Aorta (tissue), 5 donors: ENCODE measurements at regions not wholly inside any gene's neighbourhood (a gene's known extent, or its start where the extent isn't known, plus 50 kb on each side); places are given as distances from the start of the nearest gene placed in this dataset.

Experiments used
- ATAC-seq: fragments of 200-7000 bp; cut with Tn5 transposase; one replicate; pipeline ENCODE4 v1.9.1; 2022; ENCODE audit warnings: moderate library complexity; ENCODE audit not compliant: low FRiP score
- DNase-seq, 2 donors: peaks; one replicate each; pipeline ENCODE4 v3.0.0-alpha.2; 2020
- H3K27ac ChIP-seq, 2 donors: one replicate each; pipeline ENCODE4 v1.5.1; 2013; ENCODE audit warnings: low read length in 2 of 2, mild to moderate bottlenecking in 2 of 2, moderate library complexity in 2 of 2, control low read depth in 1 of 2, inconsistent platforms in 1 of 2, low read depth in 1 of 2
- H3K27me3 ChIP-seq, 2 donors: one replicate each; pipeline ENCODE4 v1.6.1; 2013; ENCODE audit warnings: control low read depth in 1 of 2, low read length in 1 of 2, mild to moderate bottlenecking in 1 of 2, moderate library complexity in 1 of 2; ENCODE audit not compliant: insufficient read depth in 2 of 2, control insufficient read depth in 1 of 2
- H3K36me3 ChIP-seq, 2 donors: one replicate each; pipeline ENCODE4 v1.6.1; 2013; ENCODE audit warnings: control low read depth in 1 of 2, low read length in 1 of 2, mild to moderate bottlenecking in 1 of 2; ENCODE audit not compliant: insufficient read depth in 2 of 2, control insufficient read depth in 1 of 2
- H3K4me1 ChIP-seq, 2 donors: one replicate each; pipeline ENCODE4 v1.6.1; 2013; ENCODE audit warnings: low read length in 2 of 2, control low read depth in 1 of 2, mild to moderate bottlenecking in 1 of 2, moderate library complexity in 1 of 2; ENCODE audit not compliant: insufficient read depth in 2 of 2, control insufficient read depth in 1 of 2
- H3K4me3 ChIP-seq, 2 donors: one replicate each; pipeline ENCODE4 v1.5.1; 2013; ENCODE audit warnings: low read length in 2 of 2, control low read depth in 1 of 2, mild to moderate bottlenecking in 1 of 2
- H3K9me3 ChIP-seq: one replicate; pipeline ENCODE4 v1.6.1; 2013; ENCODE audit warnings: mild to moderate bottlenecking, low read length; ENCODE audit not compliant: control insufficient read depth
- WGBS, 2 donors: extraction: QIAGEN DNeasy Blood & Tissue Kit; methylation state at CpG; one replicate each; pipeline ENCODE4 v1.1.7; 2013; 5-methylcytosine and 5-hydroxymethylcytosine counted together
- intact Hi-C, 2 donors: fragments of 100-400 bp; cut with DNase I; formaldehyde crosslinking; loops; one replicate each; pipeline versions ENCODE4 v1.14.2 to v1.15.0; 2022
- donor health status: healthy with polysubstance abuse.
- donor health status: Bipolar disorder and iron deficiency.
- donor health status: DM: no; HTN: no; CAD: no.
- donor health status: DM: no; HTN: no; CAD: no.
- donor health status: DM: yes; HTN: yes; CAD: no.

GRCh38 chr6:62711750-62712149 lies 425.7 kb upstream of the KHDRBS2 start:
- ATAC-seq (no peak), DNase-seq (no peak)
- intact Hi-C loops: no loop called here
- Histone ChIP-seq H3K27ac (no peak overlapping the region), H3K9me3 (no peaks in the 10 kb centered on the region), H3K36me3 (no peaks in the 10 kb centered on the region), H3K4me3 (no peak overlapping the region), H3K27me3 (no peaks in the 10 kb centered on the region), H3K4me1 (no peaks in the 10 kb centered on the region)
- 93 to 94% methylated on average over 1 of the region's 1 CpG for WGBS, 2 donors

- Histone ChIP-seq H3K4me3 (no peak overlapping the region), H3K27me3 (no peaks in the 10 kb centered on the region), H3K9me3 (no peaks in the 10 kb centered on the region), H3K36me3 (no peaks in the 10 kb centered on the region), H3K4me1 (no peaks in the 10 kb centered on the region), H3K27ac (no peak overlapping the region)
- DNase-seq (no peak), ATAC-seq (no peak)
- intact Hi-C loops: no loop called here
- 90% methylated on average over 1 of the region's 1 CpG for WGBS, 2 donors
These were observed 421.9 kb upstream of the KHDRBS2 start for GRCh38 chr6:62707914-62708313.

GRCh38 chr6:62707156-62707555 lies 421.1 kb upstream of the KHDRBS2 start:
- DNase-seq: no peak
- WGBS, 2 donors: 75 to 77% methylated on average over 1 of the region's 1 CpG
- Histone ChIP-seq H3K4me1 (no peaks in the 10 kb centered on the region), H3K36me3 (no peaks in the 10 kb centered on the region), H3K27me3 (no peaks in the 10 kb centered on the region), H3K27ac (no peak overlapping the region), H3K4me3 (no peak overlapping the region), H3K9me3 (no peaks in the 10 kb centered on the region)
- no peak for ATAC-seq
- intact Hi-C loops: no loop called here

- intact Hi-C loops: no loop called here
- H3K4me1 ChIP-seq: no peaks in the 10 kb centered on the region
- no peaks in the 10 kb centered on the region for H3K36me3 ChIP-seq
- no peak for DNase-seq
- no peak overlapping the region for H3K27ac ChIP-seq
- no peaks in the 10 kb centered on the region for H3K27me3 ChIP-seq
- no peak overlapping the region for H3K4me3 ChIP-seq
- no peak for ATAC-seq
- no peaks in the 10 kb centered on the region for H3K9me3 ChIP-seq
- WGBS, 2 donors: 72 to 78% methylated on average over 4 of the region's 4 CpGs
These were observed 397.0 kb upstream of the KHDRBS2 start for GRCh38 chr6:62683063-62683462.

GRCh38 chr6:62681108-62681507 lies 395.1 kb upstream of the KHDRBS2 start:
- no peaks in the 10 kb centered on the region for H3K4me1 ChIP-seq
- 29 to 41% methylated on average over 1 of the region's 1 CpG for WGBS, 2 donors
- intact Hi-C loops: no loop called here
- no peaks in the 10 kb centered on the region for H3K36me3 ChIP-seq
- H3K4me3 ChIP-seq: no peak overlapping the region
- H3K27ac ChIP-seq: no peak overlapping the region
- no peaks in the 10 kb centered on the region for H3K27me3 ChIP-seq
- no peak for ATAC-seq
- no peaks in the 10 kb centered on the region for H3K9me3 ChIP-seq
- DNase-seq: no peak

- H3K9me3 ChIP-seq: no peaks in the 10 kb centered on the region
- H3K36me3 ChIP-seq: no peaks in the 10 kb centered on the region
- ATAC-seq (no peak), DNase-seq (no peak)
- no peak overlapping the region for H3K27ac ChIP-seq
- H3K27me3 ChIP-seq: peaks cover 0 to 1% of the 10 kb centered on the region in 2 donors
- no peaks in the 10 kb centered on the region for H3K4me1 ChIP-seq
- intact Hi-C loops: no loop called here
- no peak overlapping the region for H3K4me3 ChIP-seq
These were observed 387.0 kb upstream of the KHDRBS2 start for GRCh38 chr6:62672989-62673388.

GRCh38 chr6:62670490-62671223 lies 384.6 kb upstream of the KHDRBS2 start:
- DNase-seq (no peak), ATAC-seq (no peak)
- intact Hi-C loops: no loop called here
- Histone ChIP-seq H3K4me3 (no peak overlapping the region), H3K27ac (no peak overlapping the region), H3K27me3 (peaks cover 0 to 1% of the 10 kb centered on the region in 2 donors), H3K4me1 (no peaks in the 10 kb centered on the region), H3K9me3 (no peaks in the 10 kb centered on the region), H3K36me3 (no peaks in the 10 kb centered on the region)
- WGBS, 2 donors: 68% methylated on average over 2 of the region's 2 CpGs

GRCh38 chr6:62669831-62670230 lies 383.8 kb upstream of the KHDRBS2 start:
- Histone ChIP-seq H3K9me3 (no peaks in the 10 kb centered on the region), H3K27me3 (peaks cover 0 to 1% of the 10 kb centered on the region in 2 donors), H3K4me1 (no peaks in the 10 kb centered on the region), H3K4me3 (no peak overlapping the region), H3K36me3 (no peaks in the 10 kb centered on the region), H3K27ac (no peak overlapping the region)
- DNase-seq: no peak
- no peak for ATAC-seq
- intact Hi-C loops: no loop called here

GRCh38 chr6:62652692-62653328 lies 366.8 kb upstream of the KHDRBS2 start:
- intact Hi-C loops: no loop called here
- no peak for DNase-seq
- 76 to 80% methylated on average over 2 of the region's 2 CpGs for WGBS, 2 donors
- Histone ChIP-seq H3K9me3 (peaks cover 6% of the 10 kb centered on the region), H3K36me3 (no peaks in the 10 kb centered on the region), H3K4me3 (peak overlapping the region in 1 of 2 donors; percentile 16), H3K27ac (no peak overlapping the region), H3K27me3 (no peaks in the 10 kb centered on the region), H3K4me1 (no peaks in the 10 kb centered on the region)
- no peak for ATAC-seq
